Thyroid gland (tissue), 4 donors: ENCODE measurements at regions not wholly inside any gene's neighbourhood (a gene's known extent, or its start where the extent isn't known, plus 50 kb on each side); places are given as distances from the start of the nearest gene placed in this dataset.

ENCODE experiments used
- POLR2A ChIP-seq, 2 donors: fragments of 450-650 bp; IDR thresholded peaks; one replicate each; pipeline ENCODE4 v1.6.1; 2017; ENCODE audit warnings: antibody characterized with exemption in 2 of 2, mild to moderate bottlenecking in 2 of 2, moderate library complexity in 1 of 2
- TF ChIP-seq, protein P1 (sequence below), 6 experiments: fragments of 200-600 bp in 3 of 6; fragments of 450-650 bp in 3 of 6; sonication (generic) in 3 of 6; IDR thresholded peaks; one replicate each; pipeline ENCODE4 v1.5.1; 2016 to 2019; ENCODE audit warnings: antibody characterized with exemption in 6 of 6, mild to moderate bottlenecking in 2 of 6, inconsistent platforms in 1 of 6, moderate library complexity in 1 of 6

DNA sequence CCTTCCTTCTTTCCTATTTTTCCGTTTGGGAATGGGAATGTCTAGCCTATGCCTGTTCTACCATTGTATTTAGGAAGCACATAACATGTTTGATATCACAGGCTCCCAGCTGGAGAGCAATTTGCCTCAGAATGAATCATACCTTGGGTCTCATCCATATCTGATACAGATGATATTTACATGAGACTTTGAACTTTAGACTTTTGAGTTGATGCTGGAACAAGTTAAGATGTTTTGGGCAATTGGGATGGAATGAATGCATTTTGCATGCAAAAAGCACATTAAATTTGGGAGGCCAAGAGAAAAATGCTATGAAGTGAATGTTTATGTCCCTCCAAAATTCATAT lies 61.9 kb upstream of the BEGAIN start:
- TF ChIP-seq, protein P1, sequence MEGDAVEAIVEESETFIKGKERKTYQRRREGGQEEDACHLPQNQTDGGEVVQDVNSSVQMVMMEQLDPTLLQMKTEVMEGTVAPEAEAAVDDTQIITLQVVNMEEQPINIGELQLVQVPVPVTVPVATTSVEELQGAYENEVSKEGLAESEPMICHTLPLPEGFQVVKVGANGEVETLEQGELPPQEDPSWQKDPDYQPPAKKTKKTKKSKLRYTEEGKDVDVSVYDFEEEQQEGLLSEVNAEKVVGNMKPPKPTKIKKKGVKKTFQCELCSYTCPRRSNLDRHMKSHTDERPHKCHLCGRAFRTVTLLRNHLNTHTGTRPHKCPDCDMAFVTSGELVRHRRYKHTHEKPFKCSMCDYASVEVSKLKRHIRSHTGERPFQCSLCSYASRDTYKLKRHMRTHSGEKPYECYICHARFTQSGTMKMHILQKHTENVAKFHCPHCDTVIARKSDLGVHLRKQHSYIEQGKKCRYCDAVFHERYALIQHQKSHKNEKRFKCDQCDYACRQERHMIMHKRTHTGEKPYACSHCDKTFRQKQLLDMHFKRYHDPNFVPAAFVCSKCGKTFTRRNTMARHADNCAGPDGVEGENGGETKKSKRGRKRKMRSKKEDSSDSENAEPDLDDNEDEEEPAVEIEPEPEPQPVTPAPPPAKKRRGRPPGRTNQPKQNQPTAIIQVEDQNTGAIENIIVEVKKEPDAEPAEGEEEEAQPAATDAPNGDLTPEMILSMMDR (IDR thresholded peaks at IDR 0.05): no peak
- no peak for TF ChIP-seq POLR2A (IDR thresholded peaks at IDR 0.05)
